T-helper 17 cell (primary cell): ENCODE measurements at regions not wholly inside any gene's neighbourhood (a gene's known extent, or its start where the extent isn't known, plus 50 kb on each side); places are given as distances from the start of the nearest gene placed in this dataset.

Experiments used
- ATAC-seq: fragments of 150-1000 bp; cut with Tn5 transposase; 2 replicates; pipeline ENCODE4 v1.10.0; 2021; ENCODE audit warnings: mild to moderate bottlenecking, moderate library complexity
- DNase-seq, 3 donors: peaks; one replicate each; pipeline versions ENCODE4 v3.0.0 to v3.0.0-alpha.2; 2020 to 2021
- H3K9me3 ChIP-seq: one replicate; pipeline ENCODE4 v1.7.0; 2013; ENCODE audit warnings: low read length, mild to moderate bottlenecking; ENCODE audit not compliant: control insufficient read depth, poor library complexity, severe bottlenecking
- H3K27ac Mint-ChIP-seq: one replicate; pipeline ENCODE4 v1.8.0; 2022; ENCODE audit warnings: mild to moderate bottlenecking, moderate library complexity, mixed read lengths
- H3K27me3 Mint-ChIP-seq: one replicate; pipeline ENCODE4 v1.8.0; 2022; ENCODE audit warnings: mixed read lengths
- H3K36me3 Mint-ChIP-seq: one replicate; pipeline ENCODE4 v1.8.0; 2022; ENCODE audit warnings: low read depth, mixed read lengths
- H3K4me1 Mint-ChIP-seq: one replicate; pipeline ENCODE4 v1.8.0; 2022; ENCODE audit warnings: mild to moderate bottlenecking, mixed read lengths
- H3K4me3 Mint-ChIP-seq: one replicate; pipeline ENCODE4 v1.8.0; 2022; ENCODE audit warnings: mild to moderate bottlenecking, moderate library complexity, mixed read lengths

- Mint-ChIP-seq H3K4me3 (no peak overlapping the region), H3K36me3 (no peaks in the 10 kb centered on the region), H3K27ac (no peak overlapping the region), H3K27me3 (peaks cover 28% of the 10 kb centered on the region), H3K4me1 (peaks cover 2% of the 10 kb centered on the region)
- H3K9me3 ChIP-seq = no peaks in the 10 kb centered on the region
- DNase-seq (no peak), ATAC-seq (no peak)
Measured at GRCh38 chr2:128421286-128421685, 102.6 kb upstream of the HS6ST1 start.

- H3K9me3 ChIP-seq = no peaks in the 10 kb centered on the region
- Mint-ChIP-seq H3K4me1 (peaks cover 2% of the 10 kb centered on the region), H3K27ac (no peak overlapping the region), H3K27me3 (peaks cover 28% of the 10 kb centered on the region), H3K36me3 (no peaks in the 10 kb centered on the region), H3K4me3 (no peak overlapping the region)
- ATAC-seq = no peak
- no peak for DNase-seq
Measured at GRCh38 chr2:128421861-128422311, 103.2 kb upstream of the HS6ST1 start.

GRCh38 chr2:128422571-128422970 is 103.9 kb upstream of the HS6ST1 start:
- H3K4me1 Mint-ChIP-seq = peaks cover 2% of the 10 kb centered on the region
- ATAC-seq (no peak), DNase-seq (no peak)
- H3K27me3 Mint-ChIP-seq = peaks cover 28% of the 10 kb centered on the region
- no peak overlapping the region for H3K4me3 Mint-ChIP-seq
- no peaks in the 10 kb centered on the region for H3K36me3 Mint-ChIP-seq
- no peaks in the 10 kb centered on the region for H3K9me3 ChIP-seq
- no peak overlapping the region for H3K27ac Mint-ChIP-seq

GRCh38 chr2:128423788-128424165 is 105.1 kb upstream of the HS6ST1 start:
- no peaks in the 10 kb centered on the region for H3K9me3 ChIP-seq
- ATAC-seq (no peak), DNase-seq (no peak)
- peaks cover 2% of the 10 kb centered on the region for H3K4me1 Mint-ChIP-seq
- H3K36me3 Mint-ChIP-seq = no peaks in the 10 kb centered on the region
- H3K4me3 Mint-ChIP-seq = no peak overlapping the region
- H3K27me3 Mint-ChIP-seq = peaks cover 28% of the 10 kb centered on the region
- H3K27ac Mint-ChIP-seq = no peak overlapping the region

- no peak overlapping the region for H3K4me3 Mint-ChIP-seq
- H3K4me1 Mint-ChIP-seq = peaks cover 2% of the 10 kb centered on the region
- ATAC-seq = no peak
- H3K27ac Mint-ChIP-seq = no peak overlapping the region
- DNase-seq = no peak
- no peaks in the 10 kb centered on the region for H3K9me3 ChIP-seq
- H3K27me3 Mint-ChIP-seq = peaks cover 28% of the 10 kb centered on the region
- H3K36me3 Mint-ChIP-seq = no peaks in the 10 kb centered on the region
Measured at GRCh38 chr2:128424406-128425171, 105.9 kb upstream of the HS6ST1 start.

- DNase-seq (no peak), ATAC-seq (no peak)
- no peak overlapping the region for H3K27ac Mint-ChIP-seq
Measured at GRCh38 chr2:128425216-128425615, 106.5 kb upstream of the HS6ST1 start.

GRCh38 chr2:128425731-128426620 is 107.3 kb upstream of the HS6ST1 start:
- Mint-ChIP-seq H3K36me3 (no peaks in the 10 kb centered on the region), H3K27ac (no peak overlapping the region), H3K4me1 (peaks cover 2% of the 10 kb centered on the region), H3K27me3 (peaks cover 24% of the 10 kb centered on the region), H3K4me3 (no peak overlapping the region)
- no peaks in the 10 kb centered on the region for H3K9me3 ChIP-seq
- DNase-seq (no peak), ATAC-seq (no peak)

More at GRCh38 chr2:128425216-128425615, 106.5 kb upstream of the HS6ST1 start:
- H3K9me3 ChIP-seq = no peaks in the 10 kb centered on the region
- no peaks in the 10 kb centered on the region for H3K36me3 Mint-ChIP-seq
- H3K4me3 Mint-ChIP-seq = no peak overlapping the region
- peaks cover 28% of the 10 kb centered on the region for H3K27me3 Mint-ChIP-seq
- H3K4me1 Mint-ChIP-seq = peaks cover 2% of the 10 kb centered on the region

- H3K27ac Mint-ChIP-seq = no peak overlapping the region
- H3K4me1 Mint-ChIP-seq = no peaks in the 10 kb centered on the region
- H3K36me3 Mint-ChIP-seq = no peaks in the 10 kb centered on the region
- H3K9me3 ChIP-seq = no peaks in the 10 kb centered on the region
- DNase-seq = no peak
- ATAC-seq = no peak
- no peak overlapping the region for H3K4me3 Mint-ChIP-seq
- H3K27me3 Mint-ChIP-seq = peaks cover 17% of the 10 kb centered on the region
Measured at GRCh38 chr2:128427413-128427755, 108.7 kb upstream of the HS6ST1 start.

- Mint-ChIP-seq H3K27me3 (peaks cover 13% of the 10 kb centered on the region), H3K27ac (no peak overlapping the region), H3K4me1 (no peaks in the 10 kb centered on the region), H3K4me3 (no peak overlapping the region), H3K36me3 (no peaks in the 10 kb centered on the region)
- ATAC-seq (no peak), DNase-seq (no peak)
- no peaks in the 10 kb centered on the region for H3K9me3 ChIP-seq
Measured at GRCh38 chr2:128428415-128428814, 109.7 kb upstream of the HS6ST1 start.

GRCh38 chr2:128432423-128432822 is 113.8 kb upstream of the HS6ST1 start:
- H3K9me3 ChIP-seq = no peaks in the 10 kb centered on the region
- Mint-ChIP-seq H3K4me3 (no peak overlapping the region), H3K27ac (no peak overlapping the region), H3K27me3 (peaks cover 38% of the 10 kb centered on the region), H3K36me3 (no peaks in the 10 kb centered on the region), H3K4me1 (no peaks in the 10 kb centered on the region)
- ATAC-seq (no peak), DNase-seq (no peak)

GRCh38 chr2:128433911-128434550 is 115.4 kb upstream of the HS6ST1 start:
- no peaks in the 10 kb centered on the region for H3K4me1 Mint-ChIP-seq
- DNase-seq (no peak), ATAC-seq (no peak)
- H3K9me3 ChIP-seq = no peaks in the 10 kb centered on the region
- H3K36me3 Mint-ChIP-seq = no peaks in the 10 kb centered on the region
- no peak overlapping the region for H3K4me3 Mint-ChIP-seq
- H3K27me3 Mint-ChIP-seq = peaks cover 52% of the 10 kb centered on the region
- no peak overlapping the region for H3K27ac Mint-ChIP-seq

- H3K9me3 ChIP-seq = no peaks in the 10 kb centered on the region
- DNase-seq = no peak
- ATAC-seq = no peak
- no peak overlapping the region for H3K27ac Mint-ChIP-seq
- H3K36me3 Mint-ChIP-seq = no peaks in the 10 kb centered on the region
- peaks cover 59% of the 10 kb centered on the region for H3K27me3 Mint-ChIP-seq
- H3K4me1 Mint-ChIP-seq = no peaks in the 10 kb centered on the region
- no peak overlapping the region for H3K4me3 Mint-ChIP-seq
Measured at GRCh38 chr2:128435576-128436478, 117.2 kb upstream of the HS6ST1 start.
